IMR-90 (cell line): ENCODE measurements at regions not wholly inside any gene's neighbourhood (a gene's known extent, or its start where the extent isn't known, plus 50 kb on each side); places are given as distances from the start of the nearest gene placed in this dataset.

Experiments
- ATAC-seq: fragments of 200-7000 bp; cut with Tn5 transposase; 2 replicates; pipeline ENCODE4 v1.9.1; 2020; ENCODE audit warnings: low read depth, mild to moderate bottlenecking, moderate library complexity
- BruUV-seq: library from RNA; stranded (reverse); fragments of 400-500 nt; replicated peaks from 2 replicates; lab custom pipeline; 2021; lab: Mats Ljungman, UMichigan
- CTCF ChIA-PET: fragments of 300-600 bp; formaldehyde crosslinking; extraction: SDS; loops from one replicate; lab custom pipeline; 2021; ENCODE audit warnings: antibody characterized with exemption; lab: Yijun Ruan, JAX
- POLR2A ChIA-PET: fragments of 300-600 bp; sonication (Branson Sonifier 250); formaldehyde crosslinking; loops from one replicate; lab custom pipeline; 2022; ENCODE audit warnings: antibody characterized with exemption; ENCODE audit not compliant: unreplicated experiment; lab: Charles Lee
- DNase-seq: peaks from one replicate; pipeline ENCODE4 v3.0.0; 2013
- H2AFZ ChIP-seq: replicated peaks from 2 replicates; pipeline ENCODE3; 2013; ENCODE audit warnings: low read length, mild to moderate bottlenecking; ENCODE audit not compliant: poor library complexity
- H2AK5ac ChIP-seq: 2 replicates; pipeline ENCODE4 v1.6.1; 2013; ENCODE audit warnings: low read depth, low read length, inconsistent platforms
- H2AK9ac ChIP-seq: replicated peaks from 2 replicates; pipeline ENCODE3; 2013; ENCODE audit warnings: mild to moderate bottlenecking, low read depth, low read length, moderate library complexity; ENCODE audit not compliant: poor library complexity
- H2BK120ac ChIP-seq: 2 replicates; pipeline ENCODE4 v1.6.1; 2013; ENCODE audit warnings: low read depth, low read length, inconsistent platforms
- H2BK15ac ChIP-seq: 3 replicates; pipeline ENCODE4 v1.6.1; 2013; ENCODE audit warnings: low read depth, low read length, inconsistent platforms
- H2BK20ac ChIP-seq: 2 replicates; pipeline ENCODE4 v1.6.1; 2013; ENCODE audit warnings: low read depth, mild to moderate bottlenecking, inconsistent platforms, low read length, moderate library complexity
- H2BK5ac ChIP-seq: 2 replicates; pipeline ENCODE4 v1.6.1; 2013; ENCODE audit warnings: mild to moderate bottlenecking, low read depth, low read length, inconsistent platforms; ENCODE audit not compliant: poor library complexity, severe bottlenecking
- H3K14ac ChIP-seq: replicated peaks from 2 replicates; pipeline ENCODE4 v1.6.1; 2013; ENCODE audit warnings: low read depth, low read length, inconsistent platforms
- H3K18ac ChIP-seq: 2 replicates; pipeline ENCODE4 v1.6.1; 2013; ENCODE audit warnings: low read depth, low read length, control low read depth
- H3K23ac ChIP-seq: 2 replicates; pipeline ENCODE4 v1.6.1; 2013; ENCODE audit warnings: low read depth, low read length, inconsistent platforms
- H3K27ac ChIP-seq: 2 replicates; pipeline ENCODE4 v1.5.1; 2013; ENCODE audit warnings: mild to moderate bottlenecking, control low read depth, low read length; ENCODE audit not compliant: insufficient read depth
- H3K27me3 ChIP-seq: 2 replicates; pipeline ENCODE4 v1.6.1; 2013; ENCODE audit warnings: low read length; ENCODE audit not compliant: control insufficient read depth, insufficient read depth
- H3K36me3 ChIP-seq: 2 replicates; pipeline ENCODE4 v1.6.1; 2013; ENCODE audit warnings: low read length, mixed read lengths; ENCODE audit not compliant: control insufficient read depth, insufficient read depth
- H3K4ac ChIP-seq: 2 replicates; pipeline ENCODE4 v1.6.1; 2013; ENCODE audit warnings: low read depth, low read length, inconsistent platforms
- H3K4me1 ChIP-seq: 2 replicates; pipeline ENCODE4 v1.6.1; 2013; ENCODE audit warnings: low read length, mixed read lengths; ENCODE audit not compliant: control insufficient read depth, insufficient read depth
- H3K4me2 ChIP-seq: 2 replicates; pipeline ENCODE4 v1.6.1; 2013; ENCODE audit warnings: low read depth, mild to moderate bottlenecking, control low read depth, low read length, moderate library complexity
- H3K4me3 ChIP-seq: 2 replicates; pipeline ENCODE4 v1.5.1; 2013; ENCODE audit warnings: low read depth, mild to moderate bottlenecking, control low read depth, low read length, moderate library complexity; ENCODE audit not compliant: insufficient read depth
- H3K56ac ChIP-seq: 2 replicates; pipeline ENCODE4 v1.6.1; 2013; ENCODE audit warnings: low read length, inconsistent platforms; ENCODE audit not compliant: insufficient read depth; ENCODE audit errors: extremely low read depth
- H3K79me1 ChIP-seq, 2 experiments: 2 replicates each; pipeline ENCODE4 v1.6.1; 2013; ENCODE audit warnings: low read length in 2 of 2, inconsistent platforms in 1 of 2, low read depth in 1 of 2
- H3K9ac ChIP-seq: 2 replicates; pipeline ENCODE4 v1.6.1; 2013; ENCODE audit warnings: low read depth, low read length, control low read depth
- H3K9me1 ChIP-seq: 2 replicates; pipeline ENCODE4 v1.6.1; 2013; ENCODE audit warnings: low read length, inconsistent platforms; ENCODE audit not compliant: insufficient read depth
- H3K9me3 ChIP-seq: 2 replicates; pipeline ENCODE4 v1.6.1; 2013; ENCODE audit warnings: low read length; ENCODE audit not compliant: control insufficient read depth, insufficient read depth
- H4K20me1 ChIP-seq: 2 replicates; pipeline ENCODE4 v1.6.1; 2013; ENCODE audit warnings: low read length, inconsistent platforms; ENCODE audit not compliant: insufficient read depth
- H4K5ac ChIP-seq: 2 replicates; pipeline ENCODE4 v1.6.1; 2013; ENCODE audit warnings: mild to moderate bottlenecking, low read depth, low read length, control low read depth
- H4K8ac ChIP-seq, 2 experiments: 2 replicates each; pipeline ENCODE4 v1.6.1; 2013; ENCODE audit warnings: low read depth in 2 of 2, low read length in 2 of 2, control low read depth in 1 of 2, inconsistent platforms in 1 of 2
- H4K91ac ChIP-seq: 2 replicates; pipeline ENCODE4 v1.6.1; 2013; ENCODE audit warnings: low read depth, low read length, inconsistent platforms; ENCODE audit not compliant: insufficient read depth
- BHLHE40 ChIP-seq: fragments of 150-350 bp; IDR thresholded peaks from 2 replicates; pipeline ENCODE4 v1.6.1; 2016; ENCODE audit warnings: mild to moderate bottlenecking, low read depth, low read length
- CEBPB ChIP-seq: IDR thresholded peaks from 2 replicates; pipeline ENCODE4 v1.6.1; 2012; ENCODE audit warnings: low read depth, low read length, improper control_type of control experiment
- CHD1 ChIP-seq: IDR thresholded peaks from 2 replicates; pipeline ENCODE4 v1.6.1; 2012; ENCODE audit warnings: low read depth, low read length, improper control_type of control experiment
- CTCF ChIP-seq: conservative IDR thresholded peaks from 2 replicates; pipeline ENCODE4 v1.5.1; 2012; ENCODE audit warnings: mild to moderate bottlenecking, low read depth, low read length, improper control_type of control experiment
- ELK1 ChIP-seq: fragments of 150-350 bp; IDR thresholded peaks from 2 replicates; pipeline ENCODE4 v1.6.1; 2016; ENCODE audit warnings: low read depth, mild to moderate bottlenecking, low read length, moderate library complexity, borderline replicate concordance
- FOS ChIP-seq: fragments of 150-350 bp; IDR thresholded peaks from 2 replicates; pipeline ENCODE4 v1.6.1; 2016; ENCODE audit warnings: low read depth, low read length
- MAFK ChIP-seq: IDR thresholded peaks from 2 replicates; pipeline ENCODE4 v1.6.1; 2012; ENCODE audit warnings: low read depth, low read length, improper control_type of control experiment
- MAZ ChIP-seq: IDR thresholded peaks from 2 replicates; pipeline ENCODE4 v1.6.1; 2012; ENCODE audit warnings: low read depth, mild to moderate bottlenecking, low read length, improper control_type of control experiment, moderate library complexity, borderline replicate concordance
- MXI1 ChIP-seq: IDR thresholded peaks from 2 replicates; pipeline ENCODE4 v1.6.1; 2012; ENCODE audit warnings: low read depth, mild to moderate bottlenecking, low read length, moderate library complexity, borderline replicate concordance
- POLR2A ChIP-seq: IDR thresholded peaks from 2 replicates; pipeline ENCODE4 v1.6.1; 2012; ENCODE audit warnings: mild to moderate bottlenecking, low read depth, low read length
- RAD21 ChIP-seq: IDR thresholded peaks from 2 replicates; pipeline ENCODE4 v1.6.1; 2012; ENCODE audit warnings: low read length, improper control_type of control experiment
- RFX5 ChIP-seq: IDR thresholded peaks from 2 replicates; pipeline ENCODE4 v1.8.0; 2012; ENCODE audit warnings: low read depth, mild to moderate bottlenecking, low read length, moderate library complexity
- WGBS, 2 experiments: methylation state at CpG; one replicate each; pipeline versions ENCODE4 v1.1.5 to v1.1.7; 2013; ENCODE audit warnings: missing lambda C conversion rate in 2 of 2; ENCODE audit not compliant: insufficient read length in 1 of 2; ENCODE audit errors: extremely low coverage in 2 of 2; 5-methylcytosine and 5-hydroxymethylcytosine counted together
- dilution Hi-C: fragments of 300-500 bp; cut with HindIII; formaldehyde crosslinking; loops from one replicate; pipeline ENCODE4 v1.14.3; 2018; ENCODE audit warnings: low sequenced_read_pairs; ENCODE audit not compliant: unreplicated experiment
- in situ Hi-C: fragments of 300-500 bp; cut with MboI; formaldehyde crosslinking; loops from 3 replicates; pipeline ENCODE4 v1.14.3; 2019; ENCODE audit warnings: low sequenced_read_pairs, inconsistent platforms, mixed read lengths
- intact Hi-C: fragments of 100-400 bp; cut with micrococcal nuclease; formaldehyde crosslinking; loops from 2 replicates; pipeline ENCODE4 v1.10.0; 2022

- Histone ChIP-seq H4K91ac (no peak overlapping the region), H3K36me3 (no peaks in the 10 kb centered on the region), H2BK5ac (no peak overlapping the region), H2AK5ac (peak overlapping the region; percentile 4; the same call in 1 of the 2 replicates), H3K79me1 (no peaks in the 10 kb centered on the region), H3K56ac (no peak overlapping the region), H3K9me1 (no peaks in the 10 kb centered on the region), H3K4me2 (no peak overlapping the region), H3K4me3 (no peak overlapping the region), H2BK20ac (no peak overlapping the region; the same call in 1 of the 2 replicates), H3K18ac (no peak overlapping the region), H3K9ac (no peak overlapping the region), H2BK15ac (no peak overlapping the region), H2AK9ac (peak overlapping the region; percentile 15), H3K27me3 (no peaks in the 10 kb centered on the region), H3K23ac (no peak overlapping the region), H2AFZ (no peak overlapping the region), H3K4me1 (no peaks in the 10 kb centered on the region), H3K9me3 (peaks cover 10% of the 10 kb centered on the region), H4K20me1 (no peaks in the 10 kb centered on the region), H3K27ac (no peak overlapping the region), H4K5ac (no peak overlapping the region), H4K8ac (no peak overlapping the region), H3K14ac (no peak overlapping the region), H3K4ac (no peak overlapping the region), H2BK120ac (no peak overlapping the region)
- DNase-seq (no peak), ATAC-seq (no peak)
- no TSS peak for BruUV-seq
- intact Hi-C loops (no loop called here), in situ Hi-C loops (no loop called here), dilution Hi-C loops (no loop called here)
- TF ChIP-seq RFX5: no peak
- no peak for TF ChIP-seq CHD1
- no peak for TF ChIP-seq POLR2A
- no peak for TF ChIP-seq FOS
- TF ChIP-seq BHLHE40: no peak
- TF ChIP-seq MAZ: no peak
- no peak for TF ChIP-seq MAFK
- TF ChIP-seq CTCF: no peak
- no peak for TF ChIP-seq RAD21
- TF ChIP-seq ELK1: no peak
- TF ChIP-seq MXI1: no peak
- no peak for TF ChIP-seq CEBPB
- ChIA-PET POLR2A (no interaction called here), CTCF (no interaction called here)
- 100% methylated on average over 1 of the region's 3 CpGs; no CpG with 5 or more reads in 1 of the 2 experiments for WGBS, 2 experiments
Measured at GRCh38 chr18:8899000-8899399, 193.6 kb downstream of the MTCL1 start.
